Activated naive CD8-positive, alpha-beta T cell treated with anti-CD3 and anti-CD28 coated beads, Interleukin-2, amount 10 ng/mL, durations not matched to agents 7 days and 5 days (primary cell): ENCODE measurements at regions not wholly inside any gene's neighbourhood (a gene's known extent, or its start where the extent isn't known, plus 50 kb on each side); places are given as distances from the start of the nearest gene placed in this dataset.

ENCODE experiments used
- ATAC-seq: fragments of 150-1000 bp; cut with Tn5 transposase; one replicate; pipeline ENCODE4 v1.10.0; 2021; ENCODE audit warnings: low read depth, moderate library complexity
- POLR2A ChIA-PET: fragments of 350-600 bp; sonication (Branson Sonifier 250); formaldehyde crosslinking; loops from one replicate; lab custom pipeline; 2021; ENCODE audit warnings: antibody characterized with exemption; lab: Charles Lee
- DNase-seq: peaks from one replicate; pipeline ENCODE4 v3.0.0; 2021
- H3K27ac Mint-ChIP-seq: one replicate; pipeline ENCODE4 v1.8.0; 2022; ENCODE audit warnings: mild to moderate bottlenecking, mixed read lengths
- H3K27me3 Mint-ChIP-seq: one replicate; pipeline ENCODE4 v1.8.0; 2022; ENCODE audit warnings: mild to moderate bottlenecking, moderate library complexity, mixed read lengths
- H3K36me3 Mint-ChIP-seq: one replicate; pipeline ENCODE4 v1.8.0; 2021; ENCODE audit warnings: mild to moderate bottlenecking, mixed read lengths
- H3K4me1 Mint-ChIP-seq: one replicate; pipeline ENCODE4 v1.8.0; 2021; ENCODE audit warnings: mixed read lengths
- H3K4me3 Mint-ChIP-seq: one replicate; pipeline ENCODE4 v1.8.0; 2022; ENCODE audit warnings: mild to moderate bottlenecking, moderate library complexity, mixed read lengths
- H3K9me3 Mint-ChIP-seq: one replicate; pipeline ENCODE4 v1.8.0; 2021; ENCODE audit warnings: mixed read lengths

GRCh38 chr20:60527656-60528055 lies 569.4 kb downstream of the CDH26 start:
- H3K4me1 Mint-ChIP-seq: no peaks in the 10 kb centered on the region
- H3K27me3 Mint-ChIP-seq: no peaks in the 10 kb centered on the region
- POLR2A ChIA-PET: no interaction called here
- DNase-seq (no peak), ATAC-seq (no peak)
- H3K27ac Mint-ChIP-seq: no peak overlapping the region
- H3K4me3 Mint-ChIP-seq: no peak overlapping the region
- no peaks in the 10 kb centered on the region for H3K36me3 Mint-ChIP-seq
- peaks cover 7% of the 10 kb centered on the region for H3K9me3 Mint-ChIP-seq

GRCh38 chr20:60528141-60528540 lies 569.9 kb downstream of the CDH26 start:
- H3K27ac Mint-ChIP-seq: no peak overlapping the region
- no peaks in the 10 kb centered on the region for H3K27me3 Mint-ChIP-seq
- H3K4me1 Mint-ChIP-seq: no peaks in the 10 kb centered on the region
- no peak for ATAC-seq
- no peak for DNase-seq
- H3K9me3 Mint-ChIP-seq: peaks cover 7% of the 10 kb centered on the region
- no peaks in the 10 kb centered on the region for H3K36me3 Mint-ChIP-seq
- POLR2A ChIA-PET: no interaction called here
- H3K4me3 Mint-ChIP-seq: no peak overlapping the region

- H3K4me1 Mint-ChIP-seq: no peaks in the 10 kb centered on the region
- H3K27ac Mint-ChIP-seq: no peak overlapping the region
- H3K36me3 Mint-ChIP-seq: no peaks in the 10 kb centered on the region
- H3K9me3 Mint-ChIP-seq: peaks cover 6% of the 10 kb centered on the region
- no peak overlapping the region for H3K4me3 Mint-ChIP-seq
- H3K27me3 Mint-ChIP-seq: no peaks in the 10 kb centered on the region
- POLR2A ChIA-PET: no interaction called here
- DNase-seq: no peak
- no peak for ATAC-seq
Measured at GRCh38 chr20:60529149-60529548, 570.9 kb downstream of the CDH26 start.

- H3K27me3 Mint-ChIP-seq: no peaks in the 10 kb centered on the region
- POLR2A ChIA-PET: no interaction called here
- no peak overlapping the region for H3K27ac Mint-ChIP-seq
- DNase-seq (no peak), ATAC-seq (no peak)
- no peak overlapping the region for H3K4me3 Mint-ChIP-seq
- no peaks in the 10 kb centered on the region for H3K36me3 Mint-ChIP-seq
- no peaks in the 10 kb centered on the region for H3K4me1 Mint-ChIP-seq
- H3K9me3 Mint-ChIP-seq: peaks cover 2% of the 10 kb centered on the region
Measured at GRCh38 chr20:60535211-60535610, 577.0 kb downstream of the CDH26 start.

GRCh38 chr20:60540591-60540990 lies 582.4 kb downstream of the CDH26 start:
- POLR2A ChIA-PET: no interaction called here
- DNase-seq: no peak
- Mint-ChIP-seq H3K36me3 (no peaks in the 10 kb centered on the region), H3K27ac (no peak overlapping the region), H3K4me1 (no peaks in the 10 kb centered on the region), H3K4me3 (no peak overlapping the region), H3K27me3 (peaks cover 7% of the 10 kb centered on the region), H3K9me3 (no peaks in the 10 kb centered on the region)
- ATAC-seq: no peak

GRCh38 chr20:60541991-60542390 lies 583.8 kb downstream of the CDH26 start:
- Mint-ChIP-seq H3K27me3 (peaks cover 7% of the 10 kb centered on the region), H3K4me3 (no peak overlapping the region), H3K9me3 (no peaks in the 10 kb centered on the region), H3K4me1 (no peaks in the 10 kb centered on the region), H3K36me3 (no peaks in the 10 kb centered on the region), H3K27ac (no peak overlapping the region)
- POLR2A ChIA-PET: no interaction called here
- DNase-seq (no peak), ATAC-seq (no peak)

- Mint-ChIP-seq H3K9me3 (no peaks in the 10 kb centered on the region), H3K4me1 (no peaks in the 10 kb centered on the region), H3K27me3 (peaks cover 7% of the 10 kb centered on the region), H3K4me3 (no peak overlapping the region), H3K36me3 (no peaks in the 10 kb centered on the region), H3K27ac (no peak overlapping the region)
- ATAC-seq (no peak), DNase-seq (no peak)
- POLR2A ChIA-PET: no interaction called here
Measured at GRCh38 chr20:60543598-60543997, 585.4 kb downstream of the CDH26 start.

GRCh38 chr20:60553095-60553494 lies 594.9 kb downstream of the CDH26 start:
- POLR2A ChIA-PET: no interaction called here
- no peak overlapping the region for H3K27ac Mint-ChIP-seq
- peaks cover 2% of the 10 kb centered on the region for H3K27me3 Mint-ChIP-seq
- DNase-seq (no peak), ATAC-seq (no peak)
- H3K9me3 Mint-ChIP-seq: peaks cover 2% of the 10 kb centered on the region
- H3K4me1 Mint-ChIP-seq: no peaks in the 10 kb centered on the region
- no peak overlapping the region for H3K4me3 Mint-ChIP-seq
- no peaks in the 10 kb centered on the region for H3K36me3 Mint-ChIP-seq

GRCh38 chr20:60558486-60558885 lies 600.3 kb downstream of the CDH26 start:
- Mint-ChIP-seq H3K36me3 (no peaks in the 10 kb centered on the region), H3K4me3 (no peak overlapping the region), H3K9me3 (no peaks in the 10 kb centered on the region), H3K27ac (no peak overlapping the region), H3K4me1 (no peaks in the 10 kb centered on the region), H3K27me3 (no peaks in the 10 kb centered on the region)
- POLR2A ChIA-PET: no interaction called here
- DNase-seq (no peak), ATAC-seq (no peak)

GRCh38 chr20:60559462-60559861 lies 601.2 kb downstream of the CDH26 start:
- no peak overlapping the region for H3K4me3 Mint-ChIP-seq
- no peak overlapping the region for H3K27ac Mint-ChIP-seq
- DNase-seq (no peak), ATAC-seq (no peak)
- POLR2A ChIA-PET: no interaction called here
- H3K36me3 Mint-ChIP-seq: no peaks in the 10 kb centered on the region
- H3K4me1 Mint-ChIP-seq: no peaks in the 10 kb centered on the region
- no peaks in the 10 kb centered on the region for H3K27me3 Mint-ChIP-seq
- H3K9me3 Mint-ChIP-seq: no peaks in the 10 kb centered on the region

GRCh38 chr20:60561052-60561451 lies 602.8 kb downstream of the CDH26 start:
- Mint-ChIP-seq H3K4me3 (no peak overlapping the region), H3K9me3 (no peaks in the 10 kb centered on the region), H3K4me1 (no peaks in the 10 kb centered on the region), H3K36me3 (no peaks in the 10 kb centered on the region), H3K27ac (no peak overlapping the region), H3K27me3 (no peaks in the 10 kb centered on the region)
- no peak for ATAC-seq
- DNase-seq: no peak
- POLR2A ChIA-PET: no interaction called here

- peaks cover 2% of the 10 kb centered on the region for H3K27me3 Mint-ChIP-seq
- no peak overlapping the region for H3K4me3 Mint-ChIP-seq
- no peak overlapping the region for H3K27ac Mint-ChIP-seq
- ATAC-seq (no peak), DNase-seq (no peak)
- no peaks in the 10 kb centered on the region for H3K36me3 Mint-ChIP-seq
- no peaks in the 10 kb centered on the region for H3K9me3 Mint-ChIP-seq
- POLR2A ChIA-PET: no interaction called here
- H3K4me1 Mint-ChIP-seq: no peaks in the 10 kb centered on the region
Measured at GRCh38 chr20:60565083-60565482, 606.9 kb downstream of the CDH26 start.

- no peak for DNase-seq
Measured at GRCh38 chr20:60565551-60565950, 607.3 kb downstream of the CDH26 start.

GRCh38 chr20:60569116-60569515 lies 610.9 kb downstream of the CDH26 start:
- no peaks in the 10 kb centered on the region for H3K9me3 Mint-ChIP-seq

More at GRCh38 chr20:60565551-60565950, 607.3 kb downstream of the CDH26 start:
- H3K36me3 Mint-ChIP-seq: no peaks in the 10 kb centered on the region
- H3K4me1 Mint-ChIP-seq: no peaks in the 10 kb centered on the region
- H3K4me3 Mint-ChIP-seq: no peak overlapping the region
- POLR2A ChIA-PET: no interaction called here
- no peak for ATAC-seq
- H3K9me3 Mint-ChIP-seq: no peaks in the 10 kb centered on the region
- no peak overlapping the region for H3K27ac Mint-ChIP-seq
- H3K27me3 Mint-ChIP-seq: peaks cover 2% of the 10 kb centered on the region

More at GRCh38 chr20:60569116-60569515, 610.9 kb downstream of the CDH26 start:
- ATAC-seq (no peak), DNase-seq (no peak)
- Mint-ChIP-seq H3K27ac (no peak overlapping the region), H3K4me3 (no peak overlapping the region), H3K27me3 (peaks cover 2% of the 10 kb centered on the region), H3K36me3 (no peaks in the 10 kb centered on the region), H3K4me1 (no peaks in the 10 kb centered on the region)
- POLR2A ChIA-PET: no interaction called here
